ENCODE measurements at regions not wholly inside any gene's neighbourhood (a gene's known extent, or its start where the extent isn't known, plus 50 kb on each side); places are given as distances from the start of the nearest gene placed in this dataset.
"Not testable (repeated sequence)": the region's sequence is repeated elsewhere in the genome, so short reads cannot be mapped to it uniquely, and the experiment has no call there.

- no peak for DNase-seq
These were observed 81.1 kb upstream of the ADPGK start for GRCh38 chr15:72864681-72865080.

GRCh38 chr15:72861354-72861910 lies 77.9 kb upstream of the ADPGK start:
- no peak for DNase-seq

DNA sequence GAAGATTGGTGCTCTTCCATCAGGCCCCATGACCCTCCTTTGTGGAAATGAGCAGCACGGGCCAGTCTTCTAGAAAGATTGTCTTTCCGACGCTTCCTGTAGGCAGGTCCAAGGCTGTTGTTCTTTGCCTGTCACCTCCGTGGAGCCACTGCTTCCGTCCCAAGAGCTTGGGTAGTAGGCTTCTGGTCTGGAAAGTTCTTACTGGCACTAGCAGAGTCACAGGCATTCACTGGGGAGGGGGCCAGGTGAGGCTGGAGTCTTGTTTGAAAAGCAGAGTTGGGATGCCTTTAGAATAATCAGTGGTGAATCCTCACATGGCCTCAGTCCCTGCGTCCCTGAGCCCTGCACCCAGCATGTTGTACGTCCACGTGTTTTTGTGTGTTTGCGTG lies 76.2 kb upstream of the ADPGK start:
- no peak for DNase-seq

DNA sequence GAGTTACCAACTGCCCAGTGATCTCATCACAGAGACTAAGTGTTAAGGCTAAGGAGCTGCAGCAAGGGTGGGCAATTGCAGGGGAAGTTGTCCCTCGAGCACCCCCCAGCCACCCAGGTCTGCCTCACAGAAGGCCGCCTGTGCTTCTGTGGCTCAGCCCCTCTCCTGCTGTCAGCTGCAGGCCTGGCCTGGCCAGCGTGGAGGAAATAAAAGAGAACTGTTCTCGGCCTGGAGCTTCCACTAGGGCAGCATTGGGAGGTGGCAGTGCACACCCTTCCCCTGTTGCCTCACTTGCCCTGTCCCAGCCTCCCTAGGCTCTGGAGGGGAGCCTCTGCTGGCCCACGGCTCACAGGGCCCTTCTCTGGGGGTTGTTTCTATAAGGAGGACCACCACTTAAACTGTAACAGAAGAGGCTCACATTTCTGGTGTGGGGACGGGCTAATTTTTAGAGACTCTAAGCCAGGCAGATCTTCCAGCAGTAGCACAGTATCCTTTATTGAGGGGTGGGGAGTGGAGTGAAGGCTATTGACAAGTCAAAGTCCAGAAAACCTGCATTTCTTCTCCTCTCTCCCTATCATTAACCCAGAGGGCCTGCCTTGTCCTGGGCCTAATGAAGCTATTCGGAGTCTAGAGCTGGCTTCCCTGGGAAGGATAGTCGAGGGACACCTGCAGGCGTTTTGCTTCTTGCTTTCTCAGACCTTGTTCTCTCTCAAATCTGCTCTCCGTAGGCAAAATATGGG lies 75.6 kb upstream of the ADPGK start:
- no peak for DNase-seq

- DNase-seq = no peak
These were observed 74.6 kb upstream of the ADPGK start for GRCh38 chr15:72858205-72858604.

DNA sequence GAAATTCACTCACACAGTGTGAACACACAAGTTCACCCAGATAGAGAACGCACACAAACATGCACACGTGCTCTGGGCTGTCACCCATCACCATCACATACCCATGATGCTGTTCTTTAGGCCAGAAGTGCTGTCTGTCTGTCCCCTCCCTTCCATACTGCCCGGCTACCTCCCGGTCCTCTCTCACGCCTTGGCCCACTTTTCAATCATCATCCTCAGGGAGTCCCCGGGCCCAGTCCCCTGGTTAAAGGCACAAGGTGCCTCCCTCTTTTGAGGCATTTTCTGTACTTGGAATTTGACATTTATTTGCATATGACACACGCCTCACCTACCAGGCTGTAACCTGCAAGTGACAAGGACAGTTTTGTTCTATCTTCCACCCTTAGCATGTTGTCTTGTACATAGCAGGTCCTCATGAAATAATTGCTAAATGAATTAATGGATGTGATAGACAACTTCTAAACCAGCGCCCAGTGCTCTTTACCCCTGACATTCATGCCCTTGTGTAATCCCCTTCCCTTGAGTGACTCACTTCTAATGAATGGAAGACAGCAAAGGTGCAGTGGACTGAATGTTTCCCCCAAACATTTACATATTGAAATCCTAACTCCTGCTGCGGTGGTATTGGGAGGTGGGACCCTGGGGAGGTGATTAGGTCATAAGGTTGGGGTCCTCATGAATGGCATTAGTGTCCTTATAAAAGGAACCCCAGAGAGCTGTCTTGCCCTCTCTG lies 73.9 kb upstream of the ADPGK start:
- DNase-seq = no peak

DNA sequence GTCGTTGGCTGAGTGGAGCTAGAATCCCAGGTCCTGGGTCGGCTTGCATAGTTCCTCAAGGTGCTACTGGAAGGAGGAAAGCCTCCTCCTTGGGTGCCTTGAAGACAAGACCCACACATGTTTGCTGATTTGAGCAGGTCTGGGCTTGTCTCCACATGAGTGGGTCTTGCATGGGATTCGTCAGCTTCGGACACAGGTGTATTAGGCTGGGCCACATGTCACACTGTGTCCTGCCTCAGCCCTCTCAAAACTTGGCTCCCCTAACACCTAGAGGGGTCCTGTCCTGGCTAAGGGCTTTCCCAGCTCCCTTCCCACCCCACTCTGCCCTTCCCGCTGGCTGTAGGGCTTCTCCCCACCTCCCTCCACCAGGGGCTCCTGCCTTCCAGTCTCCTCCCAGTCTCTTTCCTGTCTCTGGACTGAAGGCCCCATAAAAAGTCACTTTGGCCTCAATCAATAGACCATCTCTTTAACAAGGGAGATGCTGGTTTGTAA lies 73.0 kb upstream of the ADPGK start:
- DNase-seq = no peak

DNA sequence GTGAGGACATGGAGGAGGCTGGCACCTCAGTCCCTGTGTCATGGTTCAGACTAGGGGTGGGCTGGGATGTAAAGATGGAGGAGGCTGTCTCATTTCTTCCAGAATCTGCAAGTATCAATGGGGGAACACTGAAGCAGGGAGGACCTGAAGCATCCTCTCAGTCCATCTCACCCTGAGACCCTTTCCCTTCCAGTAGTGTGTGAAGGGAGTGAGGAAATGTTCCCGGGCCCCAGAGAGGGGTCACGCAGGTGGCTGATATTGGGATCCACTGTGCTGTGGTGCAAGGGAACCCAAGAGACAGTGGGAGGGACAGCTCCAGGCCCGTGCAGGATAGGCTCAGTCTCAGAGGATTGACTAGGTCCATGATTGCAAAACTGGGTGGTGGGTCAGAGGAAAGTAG lies 72.2 kb upstream of the ADPGK start:
- no peak for DNase-seq

- no peak for DNase-seq
These were observed 68.7 kb upstream of the ADPGK start for GRCh38 chr15:72852273-72852672.

GRCh38 chr15:72851586-72851985 lies 68.0 kb upstream of the ADPGK start:
- no peak for DNase-seq

- no peak for DNase-seq
These were observed 67.3 kb upstream of the ADPGK start for GRCh38 chr15:72850833-72851232.

GRCh38 chr15:72847806-72848205 lies 64.2 kb upstream of the ADPGK start:
- no peak for DNase-seq

GRCh38 chr15:72847033-72847432 lies 63.5 kb upstream of the ADPGK start:
- DNase-seq = no peak

GRCh38 chr15:72845981-72846383 lies 62.4 kb upstream of the ADPGK start:
- no peak for DNase-seq

DNA sequence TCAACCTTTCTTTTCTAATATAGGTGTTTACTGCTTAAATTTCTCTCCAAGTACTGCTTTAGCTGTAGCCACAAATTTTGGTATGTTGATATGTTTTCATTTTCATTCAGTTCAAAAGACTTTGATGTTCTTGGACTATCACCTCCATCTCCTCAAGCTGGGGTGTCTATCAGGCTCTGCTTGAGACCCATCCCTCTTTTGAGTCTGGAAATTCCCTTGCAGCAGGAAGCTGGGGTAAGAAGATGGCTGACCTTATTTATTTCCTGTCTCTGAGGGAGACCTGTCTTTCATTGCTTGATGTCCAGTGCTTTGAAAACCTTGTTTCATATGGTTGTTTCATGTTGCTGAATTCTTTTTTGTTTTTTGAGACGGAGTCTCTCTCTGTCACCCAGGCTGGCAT lies 60.5 kb upstream of the ADPGK start:
- DNase-seq = no peak

- DNase-seq = not testable (repeated sequence)
These were observed 59.8 kb upstream of the ADPGK start for GRCh38 chr15:72843340-72843739.

DNA sequence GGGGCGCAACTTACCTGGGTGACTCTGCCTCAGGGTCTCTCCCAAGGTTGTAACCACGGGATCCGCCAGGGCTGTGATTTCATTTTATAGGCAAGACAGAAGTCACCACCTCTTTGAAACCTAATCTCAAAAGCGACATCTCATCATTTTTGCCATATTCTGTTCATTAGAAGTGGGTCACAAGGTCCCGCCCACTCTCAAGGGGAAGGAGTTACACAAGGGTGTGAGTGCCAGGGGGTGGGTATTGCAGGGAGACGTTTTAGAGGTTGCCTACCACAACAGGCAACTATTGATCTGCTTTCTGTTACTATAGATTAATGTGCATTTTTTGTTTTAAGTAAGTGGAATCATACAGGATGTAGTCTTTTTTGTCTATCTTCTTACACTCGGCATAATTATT lies 56.6 kb upstream of the ADPGK start:
- DNase-seq = no peak

- DNase-seq = no peak
These were observed 54.8 kb upstream of the ADPGK start for GRCh38 chr15:72838311-72838731.

GRCh38 chr15:72836676-72837330 lies 53.2 kb upstream of the ADPGK start:
- DNase-seq = no peak

GRCh38 chr15:72835294-72835890 lies 51.8 kb upstream of the ADPGK start:
- no peak for DNase-seq

DNA sequence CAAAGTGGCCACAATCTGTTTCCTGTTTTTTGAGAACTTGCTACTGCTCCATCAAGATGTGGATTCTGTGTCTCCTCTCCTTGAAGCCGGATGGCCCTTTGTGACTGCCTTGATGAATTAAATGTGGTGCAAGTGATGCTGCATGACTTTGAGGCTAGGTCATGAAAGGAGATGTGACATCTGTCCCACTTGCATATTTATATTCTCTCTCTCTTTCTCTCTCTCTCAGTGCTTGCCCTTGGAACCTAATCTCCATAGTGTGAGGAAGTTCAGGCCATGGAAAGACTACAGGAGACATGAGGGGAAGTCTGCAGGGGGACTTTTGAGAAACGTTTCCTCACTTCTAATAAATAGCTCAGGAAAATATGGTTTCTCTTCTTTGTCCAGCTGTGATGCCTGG lies 50.0 kb upstream of the ADPGK start:
- no peak for DNase-seq

All from NCI-H2029 treated with DMSO at 0.1 percent for 48 hours (cell line).